ENCODE measurements at regions not wholly inside any gene's neighbourhood (a gene's known extent, or its start where the extent isn't known, plus 50 kb on each side); places are given as distances from the start of the nearest gene placed in this dataset.

DNA sequence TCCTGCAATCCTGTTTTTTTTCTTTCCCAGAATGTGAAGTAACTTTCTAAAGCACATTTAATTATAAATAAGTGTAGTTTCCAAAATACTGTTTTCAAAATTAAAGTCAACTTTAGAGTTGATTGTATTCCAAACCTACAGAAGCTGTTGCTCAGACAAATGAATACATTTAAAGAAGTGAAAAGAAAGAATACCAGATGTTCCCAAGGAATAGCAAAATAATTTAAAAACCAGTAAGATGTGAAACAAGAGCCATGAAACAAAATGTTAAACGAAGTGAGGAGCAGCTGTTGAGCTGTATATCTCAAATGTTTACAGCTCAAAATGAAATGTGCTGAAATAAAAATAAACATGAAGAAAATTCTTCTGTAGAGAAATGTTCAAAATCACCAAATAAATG is 627.4 kb upstream of the NDST4 start:
- TF ChIP-seq, protein P1, sequence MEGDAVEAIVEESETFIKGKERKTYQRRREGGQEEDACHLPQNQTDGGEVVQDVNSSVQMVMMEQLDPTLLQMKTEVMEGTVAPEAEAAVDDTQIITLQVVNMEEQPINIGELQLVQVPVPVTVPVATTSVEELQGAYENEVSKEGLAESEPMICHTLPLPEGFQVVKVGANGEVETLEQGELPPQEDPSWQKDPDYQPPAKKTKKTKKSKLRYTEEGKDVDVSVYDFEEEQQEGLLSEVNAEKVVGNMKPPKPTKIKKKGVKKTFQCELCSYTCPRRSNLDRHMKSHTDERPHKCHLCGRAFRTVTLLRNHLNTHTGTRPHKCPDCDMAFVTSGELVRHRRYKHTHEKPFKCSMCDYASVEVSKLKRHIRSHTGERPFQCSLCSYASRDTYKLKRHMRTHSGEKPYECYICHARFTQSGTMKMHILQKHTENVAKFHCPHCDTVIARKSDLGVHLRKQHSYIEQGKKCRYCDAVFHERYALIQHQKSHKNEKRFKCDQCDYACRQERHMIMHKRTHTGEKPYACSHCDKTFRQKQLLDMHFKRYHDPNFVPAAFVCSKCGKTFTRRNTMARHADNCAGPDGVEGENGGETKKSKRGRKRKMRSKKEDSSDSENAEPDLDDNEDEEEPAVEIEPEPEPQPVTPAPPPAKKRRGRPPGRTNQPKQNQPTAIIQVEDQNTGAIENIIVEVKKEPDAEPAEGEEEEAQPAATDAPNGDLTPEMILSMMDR (conservative IDR thresholded peaks at IDR 0.05; ENCODE audit: low read length): no peak
- TF ChIP-seq EZH2phosphoT487 (IDR thresholded peaks at IDR 0.05; ENCODE audit: borderline replicate concordance): no peak
